A673 (cell line): ENCODE measurements at regions not wholly inside any gene's neighbourhood (a gene's known extent, or its start where the extent isn't known, plus 50 kb on each side); places are given as distances from the start of the nearest gene placed in this dataset.

ENCODE experiments used
- BruUV-seq: library from RNA; stranded (reverse); fragments of 400-500 nt; replicated peaks from 2 replicates; lab custom pipeline; 2021; lab: Mats Ljungman, UMichigan
- CTCF ChIA-PET: fragments of 300-600 bp; sonication (Branson Sonifier 250); formaldehyde crosslinking; loops from one replicate; lab custom pipeline; 2022; ENCODE audit warnings: antibody characterized with exemption; lab: Charles Lee
- POLR2A ChIA-PET: fragments of 300-600 bp; sonication (Branson Sonifier 250); formaldehyde crosslinking; loops from one replicate; lab custom pipeline; 2022; ENCODE audit warnings: antibody characterized with exemption; ENCODE audit not compliant: low non-redundant PET; lab: Charles Lee
- DNase-seq: peaks from one replicate; pipeline ENCODE4 v3.0.0-alpha.2; 2015; ENCODE audit warnings: low spot score
- H3K27ac ChIP-seq: fragments of 200-600 bp; sonication (generic); 2 replicates; pipeline ENCODE4 v1.5.1; 2016; ENCODE audit warnings: mixed run types, low read depth, mild to moderate bottlenecking, mixed read lengths, antibody characterized with exemption, low read length; ENCODE audit not compliant: poor library complexity, severe bottlenecking
- H3K27me3 ChIP-seq: fragments of 200-600 bp; sonication (generic); replicated peaks from 2 replicates; pipeline ENCODE4 v1.6.1; 2017; ENCODE audit warnings: mixed run types, low read depth, mild to moderate bottlenecking, mixed read lengths, antibody characterized with exemption, low read length; ENCODE audit not compliant: insufficient read depth, poor library complexity
- H3K36me3 ChIP-seq: fragments of 200-600 bp; sonication (generic); 2 replicates; pipeline ENCODE4 v1.6.1; 2016; ENCODE audit warnings: mixed run types, mild to moderate bottlenecking, mixed read lengths, antibody characterized with exemption, low read length; ENCODE audit not compliant: insufficient read depth, poor library complexity, severe bottlenecking
- H3K4me1 ChIP-seq: fragments of 200-600 bp; sonication (generic); 2 replicates; pipeline ENCODE4 v1.6.1; 2017; ENCODE audit warnings: mixed run types, mild to moderate bottlenecking, mixed read lengths, antibody characterized with exemption, low read length; ENCODE audit not compliant: insufficient read depth, poor library complexity, severe bottlenecking
- H3K4me3 ChIP-seq: fragments of 200-600 bp; sonication (generic); 2 replicates; pipeline ENCODE4 v1.5.1; 2016; ENCODE audit warnings: low read depth, mixed run types, mild to moderate bottlenecking, mixed read lengths, low read length; ENCODE audit not compliant: poor library complexity, severe bottlenecking
- H3K9me3 ChIP-seq: fragments of 200-600 bp; sonication (generic); 2 replicates; pipeline ENCODE4 v1.6.1; 2016; ENCODE audit warnings: mixed run types, low read depth, mild to moderate bottlenecking, mixed read lengths, antibody characterized with exemption, low read length; ENCODE audit not compliant: poor library complexity, severe bottlenecking
- CTCF ChIP-seq: fragments of 300-800, 200-600 bp; sonication (generic); conservative IDR thresholded peaks from 2 replicates; pipeline ENCODE4 v1.5.1; 2017; ENCODE audit warnings: low read depth, mild to moderate bottlenecking, antibody characterized with exemption, low read length, moderate library complexity, mixed read lengths
- EZH2 ChIP-seq: fragments of 200-600 bp; sonication (generic); IDR thresholded peaks from 2 replicates; pipeline ENCODE4 v1.6.1; 2017; ENCODE audit warnings: borderline replicate concordance, low read depth, mild to moderate bottlenecking, mixed read lengths, antibody characterized with exemption, low read length; ENCODE audit not compliant: poor library complexity, severe bottlenecking
- intact Hi-C: fragments of 100-400 bp; cut with micrococcal nuclease; formaldehyde crosslinking; loops from one replicate; pipeline ENCODE4 v1.10.0; 2022; ENCODE audit not compliant: unreplicated experiment

GRCh38 chr13:70694996-70695715 is 586.9 kb upstream of the KLHL1 start:
- BruUV-seq: no TSS peak
- no peak overlapping the region for H3K4me3 ChIP-seq
- no peaks in the 10 kb centered on the region for H3K4me1 ChIP-seq
- no peaks in the 10 kb centered on the region for H3K9me3 ChIP-seq
- POLR2A ChIA-PET: interaction anchor here (0.6 kb wide), 1 partner anchor 304 kb away, joined by 3 read pairs; no protein-coding TSS in a partner anchor
- H3K36me3 ChIP-seq: no peaks in the 10 kb centered on the region
- intact Hi-C loops: no loop called here
- no peak for DNase-seq
- CTCF ChIA-PET: no interaction called here
- TF ChIP-seq CTCF (no peak), EZH2 (no peak)
- no peak overlapping the region for H3K27ac ChIP-seq
- H3K27me3 ChIP-seq: no peaks in the 10 kb centered on the region

- H3K36me3 ChIP-seq: no peaks in the 10 kb centered on the region
- H3K4me3 ChIP-seq: no peak overlapping the region
- no TSS peak for BruUV-seq
- intact Hi-C loops: no loop called here
- no peak for DNase-seq
- ChIA-PET CTCF (no interaction called here), POLR2A (no interaction called here)
- H3K9me3 ChIP-seq: no peaks in the 10 kb centered on the region
- no peaks in the 10 kb centered on the region for H3K4me1 ChIP-seq
- H3K27me3 ChIP-seq: no peaks in the 10 kb centered on the region
- no peak overlapping the region for H3K27ac ChIP-seq
- TF ChIP-seq CTCF (no peak), EZH2 (no peak)
Measured at GRCh38 chr13:70668983-70669382, 560.7 kb upstream of the KLHL1 start.

GRCh38 chr13:70668293-70668692 is 560.0 kb upstream of the KLHL1 start:
- no peak for DNase-seq
- Histone ChIP-seq H3K4me3 (no peak overlapping the region), H3K4me1 (no peaks in the 10 kb centered on the region), H3K9me3 (no peaks in the 10 kb centered on the region), H3K27me3 (no peaks in the 10 kb centered on the region), H3K27ac (no peak overlapping the region), H3K36me3 (no peaks in the 10 kb centered on the region)
- CTCF ChIA-PET: no interaction called here
- TF ChIP-seq EZH2 (no peak), CTCF (no peak)
- no TSS peak for BruUV-seq
- intact Hi-C loops: no loop called here
- POLR2A ChIA-PET: no interaction called here
